ENCODE measurements at regions not wholly inside any gene's neighbourhood (a gene's known extent, or its start where the extent isn't known, plus 50 kb on each side); places are given as distances from the start of the nearest gene placed in this dataset.

DNA sequence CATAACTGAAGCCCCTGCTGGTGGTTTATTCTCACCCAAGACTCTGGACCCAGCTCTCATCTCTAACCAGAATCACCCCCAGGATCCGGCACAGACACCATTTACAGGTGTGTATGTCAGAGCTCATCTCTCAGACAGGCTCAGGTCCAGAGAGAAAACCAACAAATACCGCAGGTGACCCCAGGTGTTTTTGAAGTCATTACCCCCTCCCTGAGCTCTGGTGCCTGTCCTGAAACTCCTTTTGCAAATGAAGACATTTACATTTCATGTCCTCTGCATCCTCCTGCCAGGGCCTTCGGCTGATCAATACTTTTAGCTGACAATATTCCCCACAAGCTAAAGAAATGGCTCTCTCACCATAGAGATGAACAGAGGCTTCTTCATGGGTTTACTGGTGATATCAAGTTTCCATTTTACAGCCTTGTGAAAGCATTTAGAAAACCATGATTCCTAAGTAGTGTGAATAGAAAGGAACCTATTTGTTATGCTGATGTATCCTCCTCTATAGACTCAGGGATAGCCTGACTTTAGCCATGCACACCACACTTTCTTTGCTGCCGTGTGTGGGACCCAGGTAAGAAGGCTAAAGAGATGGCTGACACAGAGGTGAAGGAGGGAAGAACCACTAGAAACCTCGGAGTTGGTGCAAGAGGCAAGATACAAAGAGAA, 131.3 kb downstream of the KCTD15 start:
- H3K4me3 ChIP-seq: no peak overlapping the region
- H3K9me3 ChIP-seq (ENCODE audit: insufficient read depth, low read depth): no peaks in the 10 kb centered on the region

DNA sequence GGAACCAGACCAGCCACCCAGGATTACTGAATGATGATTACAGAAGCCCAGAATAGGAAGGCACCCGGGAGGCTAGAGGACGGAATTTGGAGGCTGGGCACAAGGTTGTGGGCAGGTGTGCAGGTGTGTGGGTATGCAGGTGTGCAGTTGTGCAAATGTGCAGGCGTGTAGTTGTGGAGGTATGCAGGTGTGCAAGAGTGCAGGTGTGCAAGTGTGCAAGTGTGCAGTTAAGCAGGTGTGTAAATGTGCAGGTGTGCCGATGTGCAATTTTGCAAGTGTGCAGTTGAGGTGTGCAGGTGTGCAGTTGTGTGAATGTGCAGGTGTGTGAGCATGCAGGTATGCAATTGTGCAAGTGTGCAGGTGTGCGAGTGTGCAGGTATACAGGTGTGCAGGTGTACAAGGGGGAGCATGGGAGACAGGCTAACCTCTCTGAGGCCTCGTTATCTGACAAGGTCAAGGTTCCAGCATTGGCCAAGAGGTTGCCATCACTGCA, 131.8 kb downstream of the KCTD15 start:
- Histone ChIP-seq H3K4me1 (replicated peaks; ENCODE audit: insufficient read depth) (no peaks in the 10 kb centered on the region), H4K20me1 (ENCODE audit: insufficient read depth) (no peaks in the 10 kb centered on the region), H3K36me3 (ENCODE audit: low read depth) (no peaks in the 10 kb centered on the region), H3K27me3 (ENCODE audit: insufficient read depth, low read depth) (peaks cover 72% of the 10 kb centered on the region), H3K79me2 (ENCODE audit: low read depth) (no peaks in the 10 kb centered on the region), H3K9me2 (ENCODE audit: insufficient read depth) (no peaks in the 10 kb centered on the region), H3F3A (ENCODE audit: insufficient read depth, low read depth) (no peaks in the 10 kb centered on the region), H3K27ac (no peak overlapping the region), H3K9me3 (ENCODE audit: insufficient read depth, low read depth) (no peaks in the 10 kb centered on the region), H3K4me2 (no peak overlapping the region), H3K4me3 (no peak overlapping the region), H2AFZ (no peak overlapping the region)
- intact Hi-C loops (cut with micrococcal nuclease; ENCODE audit: unreplicated experiment): no loop called here
- TF ChIP-seq, protein P1, sequence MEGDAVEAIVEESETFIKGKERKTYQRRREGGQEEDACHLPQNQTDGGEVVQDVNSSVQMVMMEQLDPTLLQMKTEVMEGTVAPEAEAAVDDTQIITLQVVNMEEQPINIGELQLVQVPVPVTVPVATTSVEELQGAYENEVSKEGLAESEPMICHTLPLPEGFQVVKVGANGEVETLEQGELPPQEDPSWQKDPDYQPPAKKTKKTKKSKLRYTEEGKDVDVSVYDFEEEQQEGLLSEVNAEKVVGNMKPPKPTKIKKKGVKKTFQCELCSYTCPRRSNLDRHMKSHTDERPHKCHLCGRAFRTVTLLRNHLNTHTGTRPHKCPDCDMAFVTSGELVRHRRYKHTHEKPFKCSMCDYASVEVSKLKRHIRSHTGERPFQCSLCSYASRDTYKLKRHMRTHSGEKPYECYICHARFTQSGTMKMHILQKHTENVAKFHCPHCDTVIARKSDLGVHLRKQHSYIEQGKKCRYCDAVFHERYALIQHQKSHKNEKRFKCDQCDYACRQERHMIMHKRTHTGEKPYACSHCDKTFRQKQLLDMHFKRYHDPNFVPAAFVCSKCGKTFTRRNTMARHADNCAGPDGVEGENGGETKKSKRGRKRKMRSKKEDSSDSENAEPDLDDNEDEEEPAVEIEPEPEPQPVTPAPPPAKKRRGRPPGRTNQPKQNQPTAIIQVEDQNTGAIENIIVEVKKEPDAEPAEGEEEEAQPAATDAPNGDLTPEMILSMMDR (conservative IDR thresholded peaks at IDR 0.05): no peak
- ChIA-PET CTCF (no interaction called here), POLR2A (ENCODE audit: unreplicated experiment) (interaction anchor here (0.5 kb wide), 1 partner anchor 22 kb away, joined by 5 read pairs; no protein-coding TSS in a partner anchor)
- no peak for DNase-seq
- BruUV-seq (replicated peaks): no TSS peak

More for the DNA sequence above, 131.3 kb downstream of the KCTD15 start:
- H3K27me3 ChIP-seq (ENCODE audit: insufficient read depth, low read depth): peaks cover 66% of the 10 kb centered on the region
- no peaks in the 10 kb centered on the region for H3K4me1 ChIP-seq (replicated peaks; ENCODE audit: insufficient read depth)
- no peaks in the 10 kb centered on the region for H3K9me2 ChIP-seq (ENCODE audit: insufficient read depth)
- no peak for DNase-seq
- TF ChIP-seq EZH2 (IDR thresholded peaks at IDR 0.05; ENCODE audit: low read depth): no peak
- TF ChIP-seq, protein P1 (conservative IDR thresholded peaks at IDR 0.05): no peak
- intact Hi-C loops (cut with micrococcal nuclease; ENCODE audit: unreplicated experiment): no loop called here
- H4K20me1 ChIP-seq (ENCODE audit: insufficient read depth): no peaks in the 10 kb centered on the region
- no peak overlapping the region for H3K4me2 ChIP-seq
- H3K79me2 ChIP-seq (ENCODE audit: low read depth): no peaks in the 10 kb centered on the region
- H3K36me3 ChIP-seq (ENCODE audit: low read depth): no peaks in the 10 kb centered on the region
- CTCF ChIA-PET: no interaction called here
- no TSS peak for BruUV-seq (replicated peaks)
- no peak overlapping the region for H3K27ac ChIP-seq
- H3F3A ChIP-seq (ENCODE audit: insufficient read depth, low read depth): no peaks in the 10 kb centered on the region
- no peak overlapping the region for H2AFZ ChIP-seq
- POLR2A ChIA-PET (ENCODE audit: unreplicated experiment): no interaction called here

DNA sequence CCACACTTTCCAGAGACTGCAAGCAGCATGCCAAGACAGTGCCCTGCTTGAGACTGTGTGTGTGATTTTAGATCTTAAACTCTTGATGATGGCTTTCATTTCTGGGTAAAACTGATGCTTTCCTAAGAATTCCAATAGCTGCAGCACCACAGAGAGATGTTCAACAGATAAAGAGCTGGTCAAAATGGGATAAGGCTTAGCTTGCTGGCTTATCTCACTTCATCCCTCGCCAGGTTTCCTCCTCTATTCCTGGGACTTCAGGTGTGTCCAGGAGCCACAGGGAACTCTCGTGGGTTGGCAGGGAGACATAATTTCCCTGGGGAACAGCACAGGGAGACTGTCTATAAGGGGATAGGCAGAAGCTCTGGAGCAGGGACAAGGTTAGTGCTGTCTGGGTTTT, 137.3 kb downstream of the KCTD15 start:
- H3K36me3 ChIP-seq (ENCODE audit: low read depth): no peaks in the 10 kb centered on the region
- no peaks in the 10 kb centered on the region for H3F3A ChIP-seq (ENCODE audit: insufficient read depth, low read depth)
- H3K27ac ChIP-seq: no peak overlapping the region
- no peak overlapping the region for H2AFZ ChIP-seq
- H3K4me3 ChIP-seq: no peak overlapping the region
- POLR2A ChIA-PET (ENCODE audit: unreplicated experiment): no interaction called here
- TF ChIP-seq, protein P1 (conservative IDR thresholded peaks at IDR 0.05): no peak
- TF ChIP-seq EZH2 (IDR thresholded peaks at IDR 0.05; ENCODE audit: low read depth): no peak
- CTCF ChIA-PET: no interaction called here
- H4K20me1 ChIP-seq (ENCODE audit: insufficient read depth): no peaks in the 10 kb centered on the region
- peaks cover 93% of the 10 kb centered on the region for H3K27me3 ChIP-seq (ENCODE audit: insufficient read depth, low read depth)
- no peaks in the 10 kb centered on the region; the same call in 1 of the 2 replicates for H3K9me2 ChIP-seq (ENCODE audit: insufficient read depth)
- no peaks in the 10 kb centered on the region for H3K4me1 ChIP-seq (replicated peaks; ENCODE audit: insufficient read depth)
- H3K4me2 ChIP-seq: no peak overlapping the region
- DNase-seq: no peak
- no peaks in the 10 kb centered on the region for H3K79me2 ChIP-seq (ENCODE audit: low read depth)
- BruUV-seq (replicated peaks): no TSS peak
- intact Hi-C loops (cut with micrococcal nuclease; ENCODE audit: unreplicated experiment): no loop called here
- H3K9me3 ChIP-seq (ENCODE audit: insufficient read depth, low read depth): no peaks in the 10 kb centered on the region
